Hematopoietic multipotent progenitor cell treated with erythropoietin and hydrocortisone succinate and interleukin-3 and kit ligand, for 15 days (in vitro differentiated cells): ENCODE measurements at regions not wholly inside any gene's neighbourhood (a gene's known extent, or its start where the extent isn't known, plus 50 kb on each side); places are given as distances from the start of the nearest gene placed in this dataset.
"Not testable (repeated sequence)": the region's sequence is repeated elsewhere in the genome, so short reads cannot be mapped to it uniquely, and the experiment has no call there.

Experiments used
- DNase-seq: peaks from one replicate; pipeline ENCODE4 v3.0.0-alpha.2; 2015; ENCODE audit warnings: low spot score

- no peak for DNase-seq
Observed at GRCh38 chr5:88666761-88667495, 216.1 kb downstream of the MEF2C start.

- no peak for DNase-seq
Observed at GRCh38 chr5:88665750-88666215, 217.2 kb downstream of the MEF2C start.

GRCh38 chr5:88664645-88665044 is 218.3 kb downstream of the MEF2C start:
- no peak for DNase-seq

- DNase-seq: no peak
Observed at GRCh38 chr5:88663793-88664216, 219.2 kb downstream of the MEF2C start.

- DNase-seq: no peak
Observed at GRCh38 chr5:88662846-88663245, 220.1 kb downstream of the MEF2C start.

GRCh38 chr5:88661806-88662207 is 221.2 kb downstream of the MEF2C start:
- DNase-seq: no peak

- no peak for DNase-seq
Observed at GRCh38 chr5:88660947-88661805, 221.8 kb downstream of the MEF2C start.

GRCh38 chr5:88660264-88660946 is 222.6 kb downstream of the MEF2C start:
- no peak for DNase-seq

- DNase-seq: no peak
Observed at GRCh38 chr5:88659529-88660263, 223.3 kb downstream of the MEF2C start.

GRCh38 chr5:88658886-88659285 is 224.1 kb downstream of the MEF2C start:
- no peak for DNase-seq

GRCh38 chr5:88657906-88658775 is 224.8 kb downstream of the MEF2C start:
- DNase-seq: no peak

GRCh38 chr5:88657136-88657535 is 225.8 kb downstream of the MEF2C start:
- DNase-seq: no peak

GRCh38 chr5:88656221-88656950 is 226.6 kb downstream of the MEF2C start:
- DNase-seq: no peak

- DNase-seq: no peak
Observed at GRCh38 chr5:88653471-88653870, 229.5 kb downstream of the MEF2C start.

- no peak for DNase-seq
Observed at GRCh38 chr5:88647901-88648300, 235.1 kb downstream of the MEF2C start.

GRCh38 chr5:88646866-88647265 is 236.1 kb downstream of the MEF2C start:
- DNase-seq: no peak

GRCh38 chr5:88644676-88645075 is 238.3 kb downstream of the MEF2C start:
- DNase-seq: no peak

GRCh38 chr5:88643315-88643714 is 239.7 kb downstream of the MEF2C start:
- DNase-seq: no peak

GRCh38 chr5:88634014-88634413 is 249.0 kb downstream of the MEF2C start:
- no peak for DNase-seq

GRCh38 chr5:88622890-88623289 is 260.1 kb downstream of the MEF2C start:
- DNase-seq: not testable (repeated sequence)
